Calu3 (cell line): ENCODE measurements at regions not wholly inside any gene's neighbourhood (a gene's known extent, or its start where the extent isn't known, plus 50 kb on each side); places are given as distances from the start of the nearest gene placed in this dataset.

ENCODE experiments used
- BruUV-seq: library from RNA; stranded (reverse); fragments of 400-500 nt; replicated peaks from 2 replicates; lab custom pipeline; 2021; lab: Mats Ljungman, UMichigan
- CTCF ChIA-PET: fragments of 300-600 bp; sonication (Branson Sonifier 250); formaldehyde crosslinking; loops from one replicate; lab custom pipeline; 2022; ENCODE audit warnings: antibody characterized with exemption; lab: Charles Lee
- DNase-seq: peaks from one replicate; pipeline ENCODE4 v3.0.0; 2022
- H3K27ac Mint-ChIP-seq: one replicate; pipeline ENCODE4 v1.8.0; 2022; ENCODE audit warnings: mixed read lengths; ENCODE audit not compliant: unreplicated experiment
- H3K27me3 Mint-ChIP-seq: one replicate; pipeline ENCODE4 v1.8.0; 2022; ENCODE audit warnings: mixed read lengths; ENCODE audit not compliant: unreplicated experiment
- H3K36me3 Mint-ChIP-seq: one replicate; pipeline ENCODE4 v1.8.0; 2022; ENCODE audit warnings: mild to moderate bottlenecking, moderate library complexity, mixed read lengths; ENCODE audit not compliant: insufficient read depth, unreplicated experiment
- H3K4me1 Mint-ChIP-seq: one replicate; pipeline ENCODE4 v1.8.0; 2022; ENCODE audit warnings: mild to moderate bottlenecking, low read depth, mixed read lengths; ENCODE audit not compliant: unreplicated experiment
- H3K4me3 Mint-ChIP-seq: one replicate; pipeline ENCODE4 v1.8.0; 2022; ENCODE audit warnings: mild to moderate bottlenecking, low read depth, moderate library complexity, mixed read lengths; ENCODE audit not compliant: unreplicated experiment
- H3K9me3 Mint-ChIP-seq: one replicate; pipeline ENCODE4 v1.8.0; 2022; ENCODE audit warnings: low read depth, mixed read lengths; ENCODE audit not compliant: unreplicated experiment
- CTCF ChIP-seq: fragments of 200-600 bp; IDR thresholded peaks from one replicate; pipeline ENCODE4 v1.8.0; 2022; ENCODE audit warnings: antibody characterized with exemption; ENCODE audit not compliant: unreplicated experiment
- intact Hi-C: fragments of 100-400 bp; cut with micrococcal nuclease; formaldehyde crosslinking; loops from one replicate; pipeline ENCODE4 v1.10.0; 2022; ENCODE audit not compliant: unreplicated experiment

GRCh38 chr17:69860142-69860680, 214.8 kb upstream of the KCNJ16 start:
- intact Hi-C loops, result no loop called here
- no peak for DNase-seq
- H3K4me3 Mint-ChIP-seq, result no peak overlapping the region
- H3K27ac Mint-ChIP-seq, result no peak overlapping the region
- no peaks in the 10 kb centered on the region for H3K27me3 Mint-ChIP-seq
- H3K4me1 Mint-ChIP-seq, result no peaks in the 10 kb centered on the region
- H3K9me3 Mint-ChIP-seq, result peaks cover 8% of the 10 kb centered on the region
- no peak for TF ChIP-seq CTCF
- CTCF ChIA-PET, result no interaction called here
- no TSS peak for BruUV-seq
- no peaks in the 10 kb centered on the region for H3K36me3 Mint-ChIP-seq

- TF ChIP-seq CTCF, result no peak
- H3K27ac Mint-ChIP-seq, result no peak overlapping the region
- no peak for DNase-seq
- peaks cover 14% of the 10 kb centered on the region for H3K9me3 Mint-ChIP-seq
- no peaks in the 10 kb centered on the region for H3K4me1 Mint-ChIP-seq
- no peak overlapping the region for H3K4me3 Mint-ChIP-seq
- intact Hi-C loops, result no loop called here
- no peaks in the 10 kb centered on the region for H3K27me3 Mint-ChIP-seq
- no TSS peak for BruUV-seq
- H3K36me3 Mint-ChIP-seq, result no peaks in the 10 kb centered on the region
- CTCF ChIA-PET, result no interaction called here
Observed at GRCh38 chr17:69864462-69864861, 210.6 kb upstream of the KCNJ16 start.

GRCh38 chr17:69869667-69870066, 205.4 kb upstream of the KCNJ16 start:
- no peaks in the 10 kb centered on the region for H3K36me3 Mint-ChIP-seq
- no peak overlapping the region for H3K4me3 Mint-ChIP-seq
- no TSS peak for BruUV-seq
- no peak for DNase-seq
- no peak overlapping the region for H3K27ac Mint-ChIP-seq
- no peaks in the 10 kb centered on the region for H3K27me3 Mint-ChIP-seq
- TF ChIP-seq CTCF, result no peak
- CTCF ChIA-PET, result no interaction called here
- no peaks in the 10 kb centered on the region for H3K4me1 Mint-ChIP-seq
- intact Hi-C loops, result no loop called here
- peaks cover 14% of the 10 kb centered on the region for H3K9me3 Mint-ChIP-seq

GRCh38 chr17:69870091-69870530, 204.9 kb upstream of the KCNJ16 start:
- Mint-ChIP-seq H3K27me3 (no peaks in the 10 kb centered on the region), H3K4me1 (no peaks in the 10 kb centered on the region), H3K36me3 (no peaks in the 10 kb centered on the region), H3K4me3 (no peak overlapping the region), H3K27ac (no peak overlapping the region), H3K9me3 (peaks cover 15% of the 10 kb centered on the region)
- TF ChIP-seq CTCF, result no peak
- no TSS peak for BruUV-seq
- CTCF ChIA-PET, result no interaction called here
- no peak for DNase-seq
- intact Hi-C loops, result no loop called here
